HEK293T (cell line): ENCODE measurements at regions not wholly inside any gene's neighbourhood (a gene's known extent, or its start where the extent isn't known, plus 50 kb on each side); places are given as distances from the start of the nearest gene placed in this dataset.

Source experiments
- ARNT ChIP-seq: fragments of 450-650 bp; IDR thresholded peaks from 2 replicates; pipeline ENCODE4 v1.6.1; 2017; ENCODE audit warnings: mild to moderate bottlenecking
- BHLHE40 ChIP-seq: fragments of 450-650 bp; IDR thresholded peaks from 2 replicates; pipeline ENCODE4 v1.6.1; 2016; ENCODE audit warnings: mild to moderate bottlenecking, moderate library complexity, borderline replicate concordance
- ELF4 ChIP-seq: fragments of 450-650 bp; IDR thresholded peaks from 2 replicates; pipeline ENCODE4 v1.6.1; 2017; ENCODE audit warnings: antibody characterized with exemption
- FOXA1 ChIP-seq: fragments of 450-650 bp; IDR thresholded peaks from 2 replicates; pipeline ENCODE4 v1.6.1; 2016; ENCODE audit warnings: mild to moderate bottlenecking
- FOXK2 ChIP-seq: fragments of 450-650 bp; IDR thresholded peaks from 2 replicates; pipeline ENCODE4 v1.6.1; 2016; ENCODE audit warnings: mild to moderate bottlenecking
- FOXM1 ChIP-seq: fragments of 450-650 bp; IDR thresholded peaks from 2 replicates; pipeline ENCODE4 v1.6.1; 2017; ENCODE audit warnings: mild to moderate bottlenecking, borderline replicate concordance
- HDGF ChIP-seq: fragments of 450-650 bp; IDR thresholded peaks from 2 replicates; pipeline ENCODE4 v1.6.1; 2017; ENCODE audit warnings: antibody characterized with exemption, borderline replicate concordance
- LEF1 ChIP-seq: fragments of 450-650 bp; IDR thresholded peaks from 2 replicates; pipeline ENCODE4 v1.6.1; 2017; ENCODE audit warnings: mild to moderate bottlenecking, borderline replicate concordance
- NFRKB ChIP-seq: fragments of 450-650 bp; IDR thresholded peaks from 2 replicates; pipeline ENCODE4 v1.6.1; 2016; ENCODE audit warnings: mild to moderate bottlenecking, moderate library complexity
- SP1 ChIP-seq: fragments of 450-650 bp; IDR thresholded peaks from 2 replicates; pipeline ENCODE4 v1.6.1; 2017
- TARDBP ChIP-seq: fragments of 450-650 bp; IDR thresholded peaks from 2 replicates; pipeline ENCODE4 v1.6.1; 2016
- ZNF384 ChIP-seq: fragments of 450-650 bp; IDR thresholded peaks from 2 replicates; pipeline ENCODE4 v1.6.1; 2016
- TF ChIP-seq, protein P1 (sequence below): fragments of 450-650 bp; IDR thresholded peaks from 2 replicates; pipeline ENCODE4 v1.6.1; 2016

DNA sequence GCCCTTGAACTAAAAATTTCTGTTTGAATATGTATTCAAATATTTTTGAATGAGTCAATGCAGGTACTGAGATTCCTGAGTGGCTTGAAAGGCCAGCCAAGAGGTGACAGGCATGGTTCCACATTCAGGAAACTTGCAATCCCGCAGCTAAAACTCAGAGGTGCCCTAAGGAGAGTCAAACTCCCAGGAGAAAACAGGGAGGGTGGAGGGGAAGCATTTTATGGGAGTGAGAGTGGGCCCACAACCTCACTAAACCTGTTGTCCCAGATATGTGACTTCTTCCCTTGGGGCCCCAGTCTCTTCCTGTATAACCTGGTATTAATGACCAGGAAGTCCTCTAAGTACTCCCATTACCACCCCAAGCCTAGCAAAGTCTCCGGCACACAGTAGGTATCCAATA is 189.6 kb downstream of the PLPP3 start:
- TF ChIP-seq SP1 (no peak), NFRKB (no peak), TARDBP (no peak), ARNT (no peak), BHLHE40 (no peak), FOXA1 (no peak), FOXM1 (no peak), HDGF (no peak), LEF1 (no peak), ELF4 (no peak), FOXK2 (no peak), ZNF384 (no peak)
- TF ChIP-seq, protein P1, sequence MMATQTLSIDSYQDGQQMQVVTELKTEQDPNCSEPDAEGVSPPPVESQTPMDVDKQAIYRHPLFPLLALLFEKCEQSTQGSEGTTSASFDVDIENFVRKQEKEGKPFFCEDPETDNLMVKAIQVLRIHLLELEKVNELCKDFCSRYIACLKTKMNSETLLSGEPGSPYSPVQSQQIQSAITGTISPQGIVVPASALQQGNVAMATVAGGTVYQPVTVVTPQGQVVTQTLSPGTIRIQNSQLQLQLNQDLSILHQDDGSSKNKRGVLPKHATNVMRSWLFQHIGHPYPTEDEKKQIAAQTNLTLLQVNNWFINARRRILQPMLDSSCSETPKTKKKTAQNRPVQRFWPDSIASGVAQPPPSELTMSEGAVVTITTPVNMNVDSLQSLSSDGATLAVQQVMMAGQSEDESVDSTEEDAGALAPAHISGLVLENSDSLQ, result no peak
